ENCODE measurements at regions not wholly inside any gene's neighbourhood (a gene's known extent, or its start where the extent isn't known, plus 50 kb on each side); places are given as distances from the start of the nearest gene placed in this dataset.

- no peak for DNase-seq (ENCODE audit: low read depth)
- H3K4me3 ChIP-seq (ENCODE audit: low read length): no peak overlapping the region
- TF ChIP-seq, protein P1, sequence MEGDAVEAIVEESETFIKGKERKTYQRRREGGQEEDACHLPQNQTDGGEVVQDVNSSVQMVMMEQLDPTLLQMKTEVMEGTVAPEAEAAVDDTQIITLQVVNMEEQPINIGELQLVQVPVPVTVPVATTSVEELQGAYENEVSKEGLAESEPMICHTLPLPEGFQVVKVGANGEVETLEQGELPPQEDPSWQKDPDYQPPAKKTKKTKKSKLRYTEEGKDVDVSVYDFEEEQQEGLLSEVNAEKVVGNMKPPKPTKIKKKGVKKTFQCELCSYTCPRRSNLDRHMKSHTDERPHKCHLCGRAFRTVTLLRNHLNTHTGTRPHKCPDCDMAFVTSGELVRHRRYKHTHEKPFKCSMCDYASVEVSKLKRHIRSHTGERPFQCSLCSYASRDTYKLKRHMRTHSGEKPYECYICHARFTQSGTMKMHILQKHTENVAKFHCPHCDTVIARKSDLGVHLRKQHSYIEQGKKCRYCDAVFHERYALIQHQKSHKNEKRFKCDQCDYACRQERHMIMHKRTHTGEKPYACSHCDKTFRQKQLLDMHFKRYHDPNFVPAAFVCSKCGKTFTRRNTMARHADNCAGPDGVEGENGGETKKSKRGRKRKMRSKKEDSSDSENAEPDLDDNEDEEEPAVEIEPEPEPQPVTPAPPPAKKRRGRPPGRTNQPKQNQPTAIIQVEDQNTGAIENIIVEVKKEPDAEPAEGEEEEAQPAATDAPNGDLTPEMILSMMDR (IDR thresholded peaks at IDR 0.05; ENCODE audit: insufficient read depth, low read depth, low read length, missing control alignments): no peak
Observed at GRCh38 chr16:76195056-76195455, 82.1 kb upstream of the CNTNAP4 start.

DNA sequence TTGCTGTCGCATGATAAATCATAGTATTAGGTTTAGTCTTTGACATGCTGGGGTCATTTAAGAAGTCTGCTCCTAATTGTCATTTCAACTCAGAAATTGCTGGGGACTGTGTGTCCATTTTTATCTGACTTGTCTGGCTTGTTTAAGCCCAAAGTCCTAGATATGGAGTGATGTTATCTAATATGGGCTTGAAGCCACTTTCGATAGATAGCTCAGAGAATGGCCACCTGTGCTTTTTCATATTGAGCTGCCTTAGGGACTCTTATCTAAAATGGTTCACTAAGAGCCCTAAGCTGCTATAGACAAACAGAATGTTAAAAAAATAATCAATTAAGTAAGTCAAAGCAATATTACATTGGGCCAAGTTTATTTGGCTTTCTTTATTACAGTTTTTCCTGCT lies 81.6 kb upstream of the CNTNAP4 start:
- TF ChIP-seq, protein P1 (IDR thresholded peaks at IDR 0.05; ENCODE audit: insufficient read depth, low read depth, low read length, missing control alignments): no peak
- no peak overlapping the region for H3K4me3 ChIP-seq (ENCODE audit: low read length)
- no peak for DNase-seq (ENCODE audit: low read depth)

DNA sequence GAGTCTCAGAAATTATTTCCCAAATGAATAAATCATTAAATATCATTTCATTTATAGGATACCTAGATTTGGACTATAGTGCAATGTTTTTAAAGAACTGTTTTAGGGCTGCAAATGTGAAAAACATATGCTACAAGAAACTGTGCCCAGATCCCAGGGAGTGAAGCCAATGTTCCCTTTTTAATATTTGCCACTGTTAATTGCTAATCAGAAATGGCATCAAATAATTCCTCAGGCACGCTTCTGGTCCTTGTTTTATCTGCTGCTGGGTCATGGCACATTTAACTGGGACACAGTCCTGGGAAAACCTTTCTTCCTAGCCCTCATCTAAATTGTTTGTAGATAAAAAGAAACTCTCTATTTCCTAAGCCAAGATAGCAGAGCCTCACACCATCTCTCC lies 79.3 kb upstream of the CNTNAP4 start:
- TF ChIP-seq, protein P1 (IDR thresholded peaks at IDR 0.05; ENCODE audit: insufficient read depth, low read depth, low read length, missing control alignments): no peak
- no peak for DNase-seq (ENCODE audit: low read depth)
- no peak overlapping the region for H3K4me3 ChIP-seq (ENCODE audit: low read length)

DNA sequence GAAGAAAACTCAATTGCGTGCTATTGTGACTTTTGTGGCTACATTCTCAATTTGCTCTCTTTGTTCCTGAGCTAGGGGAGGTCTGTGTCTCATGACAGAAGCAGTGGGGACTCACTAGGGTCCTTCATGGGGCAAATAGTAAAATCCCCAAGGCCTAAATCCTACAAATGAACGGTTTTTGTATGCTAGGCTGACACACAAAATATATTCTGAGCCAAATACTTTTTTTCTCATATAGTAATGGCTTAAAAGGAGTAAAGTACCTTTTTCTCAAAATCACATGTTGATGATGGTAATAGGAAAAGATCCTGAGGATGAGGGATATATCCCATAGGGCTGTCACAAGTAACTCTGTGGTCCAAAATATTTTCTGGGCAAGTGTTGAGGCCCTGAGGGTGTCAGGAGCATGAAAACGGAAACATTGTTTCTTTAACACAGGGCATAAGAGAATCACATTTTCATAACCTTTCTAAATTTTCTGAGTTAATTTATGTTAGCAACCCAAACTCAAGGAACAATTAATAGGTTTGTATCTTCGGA lies 77.5 kb upstream of the CNTNAP4 start:
- no peak overlapping the region for H3K4me3 ChIP-seq (ENCODE audit: low read length)
- TF ChIP-seq, protein P1 (IDR thresholded peaks at IDR 0.05; ENCODE audit: insufficient read depth, low read depth, low read length, missing control alignments): no peak
- DNase-seq (ENCODE audit: low read depth): no peak

DNA sequence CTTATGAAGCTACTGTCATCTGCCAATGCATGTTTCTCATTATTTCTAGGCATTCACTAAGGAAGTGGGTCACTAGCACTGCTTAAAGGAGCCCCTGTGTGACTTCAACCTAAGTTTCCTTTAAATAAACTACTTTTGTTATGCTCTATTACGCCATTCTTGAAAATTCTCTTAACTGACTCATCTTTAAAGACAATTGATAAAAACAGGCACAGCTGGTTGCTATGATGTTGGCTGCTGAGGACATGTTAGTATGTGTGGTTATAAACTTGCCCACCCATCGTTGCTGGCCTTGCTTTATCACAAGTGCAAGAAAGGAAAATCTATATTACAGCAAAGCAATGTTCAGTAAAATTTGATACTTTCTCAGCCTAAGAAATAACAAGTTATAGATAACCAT lies 75.8 kb upstream of the CNTNAP4 start:
- TF ChIP-seq, protein P1 (IDR thresholded peaks at IDR 0.05; ENCODE audit: insufficient read depth, low read depth, low read length, missing control alignments): no peak

GRCh38 chr16:76204249-76204648 lies 73.0 kb upstream of the CNTNAP4 start:
- DNase-seq (ENCODE audit: low read depth): no peak
- no peak overlapping the region for H3K4me3 ChIP-seq (ENCODE audit: low read length)
- TF ChIP-seq, protein P1 (IDR thresholded peaks at IDR 0.05; ENCODE audit: insufficient read depth, low read depth, low read length, missing control alignments): no peak

More for the DNA sequence above, 75.8 kb upstream of the CNTNAP4 start:
- no peak overlapping the region for H3K4me3 ChIP-seq (ENCODE audit: low read length)
- peak; percentile 72 for DNase-seq (ENCODE audit: low read depth)

DNA sequence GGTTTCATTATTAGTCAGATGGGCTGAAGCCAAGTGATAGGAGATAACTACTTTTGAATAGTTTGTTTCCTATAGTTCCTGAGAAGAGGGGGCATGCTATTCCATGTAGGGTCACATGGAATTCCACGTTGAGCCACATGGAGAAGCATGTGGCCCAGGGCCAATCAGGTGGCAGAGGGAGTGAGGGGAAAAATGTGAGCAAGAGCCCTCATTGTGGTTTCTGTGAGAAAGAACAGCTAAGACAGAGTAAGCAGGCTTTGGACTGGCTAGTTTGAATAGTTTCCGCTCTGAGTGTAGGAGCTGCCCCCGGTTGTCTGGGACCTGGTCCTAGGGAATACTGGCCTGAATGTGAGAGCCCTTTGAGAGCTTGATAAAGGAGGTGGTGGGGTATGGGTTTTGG lies 69.9 kb upstream of the CNTNAP4 start:
- no peak for DNase-seq (ENCODE audit: low read depth)
- H3K4me3 ChIP-seq (ENCODE audit: low read length): no peak overlapping the region
- TF ChIP-seq, protein P1 (IDR thresholded peaks at IDR 0.05; ENCODE audit: insufficient read depth, low read depth, low read length, missing control alignments): no peak

All from epithelial cell of esophagus (primary cell).